ENCODE measurements at regions not wholly inside any gene's neighbourhood (a gene's known extent, or its start where the extent isn't known, plus 50 kb on each side); places are given as distances from the start of the nearest gene placed in this dataset.

GRCh38 chr15:95550702-95551101, 779.8 kb upstream of the NR2F2 start:
- TF ChIP-seq CTCF (IDR thresholded peaks at IDR 0.05; ENCODE audit: low read length), result no peak
- TF ChIP-seq EZH2 (optimal IDR thresholded peaks at IDR 0.05; ENCODE audit: low read depth, low read length), result no peak

Data from MM.1S (cell line).